Neuronal stem cell (in vitro differentiated cells): ENCODE measurements at regions not wholly inside any gene's neighbourhood (a gene's known extent, or its start where the extent isn't known, plus 50 kb on each side); places are given as distances from the start of the nearest gene placed in this dataset.

Source experiments
- DNase-seq: peaks from one replicate; pipeline ENCODE4 v3.0.0-alpha.2; 2013; ENCODE audit warnings: low spot score
- H2AFZ ChIP-seq: one replicate; pipeline ENCODE4 v1.6.1; 2013; ENCODE audit warnings: mild to moderate bottlenecking, low read length, inconsistent platforms
- H2AK5ac ChIP-seq: 2 replicates; pipeline ENCODE4 v1.6.1; 2013; ENCODE audit warnings: low read depth, mild to moderate bottlenecking, inconsistent platforms, low read length, moderate library complexity, mixed read lengths
- H2BK120ac ChIP-seq: 2 replicates; pipeline ENCODE4 v1.6.1; 2013; ENCODE audit warnings: low read depth, mild to moderate bottlenecking, inconsistent platforms, low read length, moderate library complexity, mixed read lengths
- H2BK12ac ChIP-seq: one replicate; pipeline ENCODE4 v1.6.1; 2013; ENCODE audit warnings: low read length, inconsistent platforms
- H2BK15ac ChIP-seq: 2 replicates; pipeline ENCODE4 v1.6.1; 2013; ENCODE audit warnings: mild to moderate bottlenecking, low read length, inconsistent platforms, mixed read lengths
- H2BK5ac ChIP-seq: one replicate; pipeline ENCODE4 v1.6.1; 2013; ENCODE audit warnings: inconsistent platforms, mild to moderate bottlenecking, low read length, moderate library complexity
- H3K14ac ChIP-seq: one replicate; pipeline ENCODE4 v1.6.1; 2013; ENCODE audit warnings: low read length, inconsistent platforms
- H3K18ac ChIP-seq: 2 replicates; pipeline ENCODE4 v1.6.1; 2013; ENCODE audit warnings: low read length, inconsistent platforms
- H3K23ac ChIP-seq: 2 replicates; pipeline ENCODE4 v1.6.1; 2013; ENCODE audit warnings: low read depth, mild to moderate bottlenecking, mixed read lengths, low read length, inconsistent platforms; ENCODE audit not compliant: poor library complexity
- H3K27ac ChIP-seq: replicated peaks from 3 replicates; pipeline ENCODE4 v1.5.1; 2013; ENCODE audit warnings: low read length, inconsistent platforms
- H3K27me3 ChIP-seq, 3 experiments: 2 replicates each; pipeline ENCODE4 v1.6.1; 2013; ENCODE audit warnings: low read length in 3 of 3, mild to moderate bottlenecking in 2 of 3, inconsistent platforms in 1 of 3, low read depth in 1 of 3, mixed read lengths in 1 of 3, moderate library complexity in 1 of 3; ENCODE audit not compliant: control insufficient read depth in 3 of 3, insufficient read depth in 3 of 3
- H3K36me3 ChIP-seq, 2 donors: replicated peaks in 1 of 2; 2 replicates each; pipeline ENCODE4 v1.6.1; 2013; ENCODE audit warnings: low read length in 2 of 2; ENCODE audit not compliant: control insufficient read depth in 2 of 2, insufficient read depth in 2 of 2
- H3K4ac ChIP-seq: 2 replicates; pipeline ENCODE4 v1.6.1; 2013; ENCODE audit warnings: inconsistent platforms, mild to moderate bottlenecking, low read length, moderate library complexity
- H3K4me1 ChIP-seq, 2 donors: 1 replicate in 1 of 2; 2 replicates in 1 of 2; pipeline ENCODE4 v1.6.1; 2013; ENCODE audit warnings: low read length in 2 of 2, low read depth in 1 of 2; ENCODE audit not compliant: control insufficient read depth in 2 of 2, insufficient read depth in 1 of 2
- H3K4me2 ChIP-seq: one replicate; pipeline ENCODE4 v1.6.1; 2013; ENCODE audit warnings: mild to moderate bottlenecking, low read length, inconsistent platforms; ENCODE audit not compliant: insufficient read depth, poor library complexity, severe bottlenecking
- H3K4me3 ChIP-seq, 2 donors: 2 replicates each; pipeline ENCODE4 v1.5.1; 2013; ENCODE audit warnings: low read length in 2 of 2, mild to moderate bottlenecking in 2 of 2, inconsistent platforms in 1 of 2, moderate library complexity in 1 of 2
- H3K79me1 ChIP-seq: one replicate; pipeline ENCODE4 v1.6.1; 2013; ENCODE audit warnings: low read depth, mild to moderate bottlenecking, inconsistent platforms, low read length, moderate library complexity
- H3K9ac ChIP-seq: one replicate; pipeline ENCODE4 v1.6.1; 2013; ENCODE audit warnings: mild to moderate bottlenecking, low read depth, low read length, inconsistent platforms; ENCODE audit not compliant: poor library complexity
- H3K9me3 ChIP-seq, 2 donors: replicated peaks in 1 of 2; 2 replicates each; pipeline versions ENCODE3 to v1.6.1; 2013; ENCODE audit warnings: low read length in 2 of 2, mild to moderate bottlenecking in 2 of 2, inconsistent platforms in 1 of 2, low read depth in 1 of 2, mixed read lengths in 1 of 2, moderate library complexity in 1 of 2; ENCODE audit not compliant: control insufficient read depth in 2 of 2, insufficient read depth in 1 of 2
- H4K8ac ChIP-seq: one replicate; pipeline ENCODE4 v1.6.1; 2013; ENCODE audit warnings: low read depth, mild to moderate bottlenecking, inconsistent platforms, low read length, moderate library complexity
- H4K91ac ChIP-seq: one replicate; pipeline ENCODE4 v1.6.1; 2013; ENCODE audit warnings: low read length, low read depth, mild to moderate bottlenecking, inconsistent platforms; ENCODE audit not compliant: poor library complexity
- WGBS, 2 donors: extraction: QIAGEN DNeasy Blood & Tissue Kit; methylation state at CpG; one replicate each; pipeline ENCODE4 v1.1.7; 2013; ENCODE audit warnings: missing lambda C conversion rate in 2 of 2, mixed read lengths in 1 of 2; ENCODE audit not compliant: insufficient read length in 2 of 2, insufficient replicate concordance in 1 of 2; ENCODE audit errors: extremely low coverage in 2 of 2; 5-methylcytosine and 5-hydroxymethylcytosine counted together

- no peak overlapping the region for H3K23ac ChIP-seq
- no peaks in the 10 kb centered on the region for H3K36me3 ChIP-seq
- peak overlapping the region; percentile 80 for H3K27ac ChIP-seq
- no peak overlapping the region for H2BK12ac ChIP-seq
- no peak overlapping the region for H4K8ac ChIP-seq
- no peak overlapping the region for H3K4ac ChIP-seq
- peak; percentile 69 for DNase-seq
- H3K18ac ChIP-seq, result no peak overlapping the region
- H3K27me3 ChIP-seq, result no peaks in the 10 kb centered on the region
- no peak overlapping the region for H3K4me2 ChIP-seq
- peak overlapping the region in 1 of 2 donors; percentile 13 for H3K4me3 ChIP-seq
- H2BK5ac ChIP-seq, result no peak overlapping the region
- peak overlapping the region; percentile 86 for H2AFZ ChIP-seq
- H2AK5ac ChIP-seq, result no peak overlapping the region
- H4K91ac ChIP-seq, result no peak overlapping the region
- peaks cover 7 to 12% of the 10 kb centered on the region in 2 donors for H3K4me1 ChIP-seq
- no peak overlapping the region for H3K9ac ChIP-seq
- no CpG with 5 or more reads among the region's 8 CpGs for WGBS, 2 donors
- no peak overlapping the region for H2BK15ac ChIP-seq
- no peaks in the 10 kb centered on the region for H3K79me1 ChIP-seq
- no peak overlapping the region for H2BK120ac ChIP-seq
- H3K9me3 ChIP-seq, result peaks cover 0 to 22% of the 10 kb centered on the region in 2 donors
- no peak overlapping the region for H3K14ac ChIP-seq
Measured at GRCh38 chr6:140537834-140538705, 1163.6 kb upstream of the CITED2 start.

- Histone ChIP-seq H3K18ac (no peak overlapping the region), H3K79me1 (no peaks in the 10 kb centered on the region), H2AFZ (peak overlapping the region; percentile 86), H2BK15ac (no peak overlapping the region), H2AK5ac (no peak overlapping the region), H2BK12ac (no peak overlapping the region), H2BK120ac (no peak overlapping the region), H3K4ac (no peak overlapping the region), H3K14ac (no peak overlapping the region), H3K27ac (peak overlapping the region; percentile 61), H4K8ac (no peak overlapping the region), H3K4me2 (no peak overlapping the region), H3K9ac (no peak overlapping the region), H2BK5ac (no peak overlapping the region), H3K4me3 (no peak overlapping the region), H3K4me1 (peaks cover 7 to 12% of the 10 kb centered on the region in 2 donors), H3K36me3 (no peaks in the 10 kb centered on the region), H3K9me3 (peaks cover 0 to 22% of the 10 kb centered on the region in 2 donors), H3K27me3 (no peaks in the 10 kb centered on the region), H3K23ac (no peak overlapping the region), H4K91ac (no peak overlapping the region)
- DNase-seq, result no peak
- no CpG with 5 or more reads among the region's 3 CpGs for WGBS, 2 donors
Measured at GRCh38 chr6:140537211-140537610, 1162.8 kb upstream of the CITED2 start.

- no peaks in the 10 kb centered on the region for H3K79me1 ChIP-seq
- H2BK5ac ChIP-seq, result no peak overlapping the region
- H3K23ac ChIP-seq, result no peak overlapping the region
- peaks cover 0 to 22% of the 10 kb centered on the region in 2 donors for H3K9me3 ChIP-seq
- H2AFZ ChIP-seq, result no peak overlapping the region
- no peak overlapping the region for H3K4me3 ChIP-seq
- no peak overlapping the region for H2AK5ac ChIP-seq
- no peak overlapping the region for H3K27ac ChIP-seq
- no peak for DNase-seq
- H3K27me3 ChIP-seq, result no peaks in the 10 kb centered on the region
- H3K4ac ChIP-seq, result no peak overlapping the region
- H3K4me2 ChIP-seq, result no peak overlapping the region
- no peak overlapping the region for H3K9ac ChIP-seq
- H3K18ac ChIP-seq, result no peak overlapping the region
- H2BK120ac ChIP-seq, result no peak overlapping the region
- no peak overlapping the region for H2BK15ac ChIP-seq
- no peak overlapping the region for H3K14ac ChIP-seq
- H4K91ac ChIP-seq, result no peak overlapping the region
- WGBS, 2 donors, result no CpG with 5 or more reads among the region's 1 CpG
- H3K36me3 ChIP-seq, result no peaks in the 10 kb centered on the region
- H2BK12ac ChIP-seq, result no peak overlapping the region
- peaks cover 5 to 12% of the 10 kb centered on the region in 2 donors for H3K4me1 ChIP-seq
- no peak overlapping the region for H4K8ac ChIP-seq
Measured at GRCh38 chr6:140535511-140535910, 1161.1 kb upstream of the CITED2 start.

- no peak overlapping the region for H3K23ac ChIP-seq
- H2BK15ac ChIP-seq, result no peak overlapping the region
- no peak overlapping the region for H3K4me2 ChIP-seq
- H2BK5ac ChIP-seq, result no peak overlapping the region
- no peak overlapping the region for H2AK5ac ChIP-seq
- H3K36me3 ChIP-seq, result no peaks in the 10 kb centered on the region
- peaks cover 3 to 11% of the 10 kb centered on the region in 2 donors for H3K4me1 ChIP-seq
- H2BK12ac ChIP-seq, result no peak overlapping the region
- no peak overlapping the region for H3K18ac ChIP-seq
- H3K4me3 ChIP-seq, result no peak overlapping the region
- no peak overlapping the region for H2BK120ac ChIP-seq
- H2AFZ ChIP-seq, result no peak overlapping the region
- H3K27me3 ChIP-seq, result no peaks in the 10 kb centered on the region
- no peak overlapping the region for H3K9ac ChIP-seq
- no peak overlapping the region for H4K91ac ChIP-seq
- DNase-seq, result no peak
- peaks cover 0 to 22% of the 10 kb centered on the region in 2 donors for H3K9me3 ChIP-seq
- no peak overlapping the region for H3K14ac ChIP-seq
- H3K79me1 ChIP-seq, result no peaks in the 10 kb centered on the region
- no peak overlapping the region for H3K27ac ChIP-seq
- H4K8ac ChIP-seq, result no peak overlapping the region
- H3K4ac ChIP-seq, result no peak overlapping the region
Measured at GRCh38 chr6:140533526-140533925, 1159.1 kb upstream of the CITED2 start.
